ENCODE measurements at regions not wholly inside any gene's neighbourhood (a gene's known extent, or its start where the extent isn't known, plus 50 kb on each side); places are given as distances from the start of the nearest gene placed in this dataset.

DNA sequence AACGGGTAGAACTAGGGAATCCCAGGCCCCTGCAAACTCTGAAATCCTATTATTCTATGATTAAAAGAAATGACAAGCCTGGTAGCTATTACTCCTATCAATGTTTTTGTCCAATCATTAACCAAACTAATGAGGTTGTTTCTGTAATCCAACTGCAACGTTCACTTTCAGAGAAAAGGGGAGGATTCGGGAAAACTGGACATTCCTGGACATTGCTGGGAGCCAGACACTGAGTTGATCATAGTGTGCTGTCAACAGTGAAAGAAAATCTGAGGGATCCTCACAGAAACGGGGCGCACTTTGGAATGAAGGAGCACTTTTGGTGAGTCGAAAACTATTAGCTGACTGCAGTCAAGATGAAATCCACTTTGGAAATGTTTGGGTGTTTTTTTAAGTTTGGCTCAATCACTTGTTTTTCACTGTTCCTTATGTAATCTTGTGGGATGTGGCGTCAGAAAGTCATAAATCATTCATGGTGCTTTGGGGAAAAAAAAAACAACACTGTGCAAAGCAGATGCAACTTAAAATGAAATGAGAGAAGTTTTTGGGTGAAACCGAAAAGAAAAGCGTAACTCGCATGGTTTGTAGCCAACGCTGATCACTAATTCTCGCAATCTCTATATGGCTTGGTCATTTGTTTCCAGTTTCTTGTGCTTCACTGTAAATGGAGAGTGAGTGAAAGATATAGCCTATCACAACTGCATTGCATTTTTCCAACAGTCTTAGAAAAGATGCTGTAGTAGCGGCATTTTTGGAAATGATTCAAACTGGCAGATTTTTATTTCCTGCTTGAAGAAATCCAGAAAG lies 51.2 kb upstream of the ADRA1B start:
- no peak for DNase-seq (ENCODE audit: low read depth)

DNA sequence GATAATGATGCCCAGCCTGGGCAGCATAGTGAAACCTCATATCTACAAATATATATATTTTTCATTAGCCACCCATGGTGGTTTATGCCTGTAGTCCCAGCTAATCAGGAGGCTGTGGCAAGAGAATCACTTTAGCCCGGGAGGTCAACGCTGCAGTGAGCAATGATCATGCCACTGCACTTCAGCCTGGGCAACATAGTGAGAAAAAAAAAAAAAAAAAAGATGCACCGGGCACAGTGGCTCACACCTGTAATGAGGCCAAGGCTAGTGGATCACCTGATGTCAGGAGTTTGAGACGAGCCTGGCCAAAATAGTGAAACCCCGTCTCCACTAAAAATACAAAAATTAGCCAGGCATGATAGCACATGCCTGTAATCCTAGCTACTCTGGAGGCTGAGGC lies 50.2 kb upstream of the ADRA1B start:
- DNase-seq (ENCODE audit: low read depth), result no peak
